Astrocyte (in vitro differentiated cells and primary cell): ENCODE measurements at regions not wholly inside any gene's neighbourhood (a gene's known extent, or its start where the extent isn't known, plus 50 kb on each side); places are given as distances from the start of the nearest gene placed in this dataset.

ENCODE experiments used
- DNase-seq: peaks from one replicate; pipeline ENCODE4 v3.0.0-alpha.2; 2010; ENCODE audit warnings: low read depth
- FAIRE-seq: peaks from 2 replicates; lab custom pipeline; 2011; peaks lifted over from hg19 to GRCh38; lab: Jason Lieb, UNC
- H2AFZ ChIP-seq: 2 replicates; pipeline ENCODE4 v1.6.0; 2012; ENCODE audit warnings: low read depth, low read length, inconsistent platforms
- H3K27ac ChIP-seq: 2 replicates; pipeline ENCODE4 v1.5.1; 2011; ENCODE audit warnings: low read depth, low read length, inconsistent platforms
- H3K27me3 ChIP-seq: 2 replicates; pipeline ENCODE4 v1.6.0; 2011; ENCODE audit warnings: low read length, inconsistent platforms; ENCODE audit not compliant: insufficient read depth
- H3K36me3 ChIP-seq: 2 replicates; pipeline ENCODE4 v1.5.1; 2011; ENCODE audit warnings: low read length, inconsistent platforms; ENCODE audit not compliant: insufficient read depth
- H3K4me1 ChIP-seq: 2 replicates; pipeline ENCODE4 v1.5.1; 2011; ENCODE audit warnings: low read length, inconsistent platforms; ENCODE audit not compliant: insufficient read depth
- H3K4me2 ChIP-seq: 2 replicates; pipeline ENCODE4 v1.6.0; 2012; ENCODE audit warnings: low read length, inconsistent platforms
- H3K4me3 ChIP-seq: 2 replicates; pipeline ENCODE4 v1.5.1; 2011; ENCODE audit warnings: low read depth, mild to moderate bottlenecking, low read length, inconsistent platforms; ENCODE audit not compliant: insufficient read depth
- H3K79me2 ChIP-seq: 2 replicates; pipeline ENCODE4 v1.6.0; 2012; ENCODE audit warnings: mild to moderate bottlenecking, low read length, inconsistent platforms; ENCODE audit not compliant: insufficient read depth
- H3K9ac ChIP-seq: 2 replicates; pipeline ENCODE4 v1.6.0; 2012; ENCODE audit warnings: mild to moderate bottlenecking, low read length, inconsistent platforms
- H3K9me3 ChIP-seq: 2 replicates; pipeline ENCODE4 v1.5.1; 2012; ENCODE audit warnings: low read depth, mild to moderate bottlenecking, low read length, inconsistent platforms; ENCODE audit not compliant: insufficient read depth
- H4K20me1 ChIP-seq: 2 replicates; pipeline ENCODE4 v1.6.0; 2012; ENCODE audit warnings: low read length, inconsistent platforms; ENCODE audit not compliant: insufficient read depth
- H3K27ac Mint-ChIP-seq: one replicate; pipeline ENCODE4 v1.8.0; 2021; ENCODE audit warnings: mild to moderate bottlenecking, mixed read lengths; ENCODE audit not compliant: unreplicated experiment
- H3K27me3 Mint-ChIP-seq: one replicate; pipeline ENCODE4 v1.8.0; 2021; ENCODE audit warnings: low read depth, mixed read lengths; ENCODE audit not compliant: unreplicated experiment
- H3K36me3 Mint-ChIP-seq: one replicate; pipeline ENCODE4 v1.8.0; 2021; ENCODE audit warnings: low read depth, mixed read lengths; ENCODE audit not compliant: unreplicated experiment
- H3K4me1 Mint-ChIP-seq: one replicate; pipeline ENCODE4 v1.8.0; 2021; ENCODE audit warnings: low read depth, mixed read lengths; ENCODE audit not compliant: unreplicated experiment
- H3K4me3 Mint-ChIP-seq: one replicate; pipeline ENCODE4 v1.8.0; 2021; ENCODE audit warnings: mild to moderate bottlenecking, moderate library complexity, mixed read lengths; ENCODE audit not compliant: unreplicated experiment
- H3K9me3 Mint-ChIP-seq: one replicate; pipeline ENCODE4 v1.8.0; 2021; ENCODE audit warnings: mild to moderate bottlenecking, mixed read lengths; ENCODE audit not compliant: unreplicated experiment
- EZH2 ChIP-seq: IDR thresholded peaks from 2 replicates; pipeline ENCODE4 v1.6.1; 2012; ENCODE audit warnings: mild to moderate bottlenecking, low read length, inconsistent platforms; ENCODE audit not compliant: insufficient read depth
- TF ChIP-seq, protein P1 (sequence below): IDR thresholded peaks from 2 replicates; pipeline ENCODE4 v1.5.1; 2011; ENCODE audit warnings: low read depth, mild to moderate bottlenecking, inconsistent platforms, low read length, moderate library complexity; ENCODE audit not compliant: insufficient read depth

- Histone ChIP-seq H2AFZ (no peak overlapping the region), H3K4me3 (no peak overlapping the region), H3K27me3 (no peaks in the 10 kb centered on the region), H4K20me1 (no peaks in the 10 kb centered on the region), H3K4me1 (no peaks in the 10 kb centered on the region), H3K9ac (no peak overlapping the region), H3K4me2 (no peak overlapping the region), H3K27ac (no peak overlapping the region), H3K9me3 (no peaks in the 10 kb centered on the region), H3K79me2 (no peaks in the 10 kb centered on the region), H3K36me3 (no peaks in the 10 kb centered on the region)
- Mint-ChIP-seq H3K9me3 (peaks cover 3% of the 10 kb centered on the region), H3K27me3 (no peaks in the 10 kb centered on the region), H3K4me3 (no peak overlapping the region), H3K27ac (no peak overlapping the region), H3K36me3 (no peaks in the 10 kb centered on the region), H3K4me1 (peaks cover 23% of the 10 kb centered on the region)
- FAIRE-seq, result peak; percentile 23
- peak; percentile 46 for DNase-seq
- TF ChIP-seq, protein P1, sequence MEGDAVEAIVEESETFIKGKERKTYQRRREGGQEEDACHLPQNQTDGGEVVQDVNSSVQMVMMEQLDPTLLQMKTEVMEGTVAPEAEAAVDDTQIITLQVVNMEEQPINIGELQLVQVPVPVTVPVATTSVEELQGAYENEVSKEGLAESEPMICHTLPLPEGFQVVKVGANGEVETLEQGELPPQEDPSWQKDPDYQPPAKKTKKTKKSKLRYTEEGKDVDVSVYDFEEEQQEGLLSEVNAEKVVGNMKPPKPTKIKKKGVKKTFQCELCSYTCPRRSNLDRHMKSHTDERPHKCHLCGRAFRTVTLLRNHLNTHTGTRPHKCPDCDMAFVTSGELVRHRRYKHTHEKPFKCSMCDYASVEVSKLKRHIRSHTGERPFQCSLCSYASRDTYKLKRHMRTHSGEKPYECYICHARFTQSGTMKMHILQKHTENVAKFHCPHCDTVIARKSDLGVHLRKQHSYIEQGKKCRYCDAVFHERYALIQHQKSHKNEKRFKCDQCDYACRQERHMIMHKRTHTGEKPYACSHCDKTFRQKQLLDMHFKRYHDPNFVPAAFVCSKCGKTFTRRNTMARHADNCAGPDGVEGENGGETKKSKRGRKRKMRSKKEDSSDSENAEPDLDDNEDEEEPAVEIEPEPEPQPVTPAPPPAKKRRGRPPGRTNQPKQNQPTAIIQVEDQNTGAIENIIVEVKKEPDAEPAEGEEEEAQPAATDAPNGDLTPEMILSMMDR, result no peak
- no peak for TF ChIP-seq EZH2
These were observed 772.7 kb downstream of the MAFB start for GRCh38 chr20:39916236-39916765.

DNA sequence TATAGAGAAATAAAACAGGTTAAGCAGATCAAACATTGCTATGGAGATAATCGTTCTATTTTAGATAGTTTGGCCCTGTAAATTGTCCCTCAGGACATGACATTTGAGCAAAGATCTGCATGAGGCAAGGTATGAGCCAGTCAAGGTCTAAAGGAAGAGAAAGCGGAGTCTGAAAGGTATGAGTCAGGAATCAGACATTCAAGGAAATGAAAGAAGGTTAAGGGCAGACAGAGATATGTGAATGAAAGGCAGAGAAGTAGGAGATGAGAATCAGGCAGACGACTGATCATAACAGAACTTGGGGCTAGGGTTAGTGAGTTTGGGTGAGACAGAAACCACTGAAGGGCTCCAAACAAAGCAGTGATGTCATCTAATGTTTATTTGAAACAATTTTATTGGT lies 775.8 kb downstream of the MAFB start:
- H3K9me3 ChIP-seq, result peaks cover 2% of the 10 kb centered on the region
- no peak for FAIRE-seq
- peaks cover 25% of the 10 kb centered on the region for H3K4me1 Mint-ChIP-seq
- H3K36me3 Mint-ChIP-seq, result no peaks in the 10 kb centered on the region
- H3K27me3 ChIP-seq, result peaks cover 5% of the 10 kb centered on the region
- no peak overlapping the region for H3K4me2 ChIP-seq
- peaks cover 2% of the 10 kb centered on the region for H3K9me3 Mint-ChIP-seq
- H3K36me3 ChIP-seq, result no peaks in the 10 kb centered on the region
- H2AFZ ChIP-seq, result no peak overlapping the region
- no peaks in the 10 kb centered on the region for H4K20me1 ChIP-seq
- DNase-seq, result no peak
- H3K27ac ChIP-seq, result no peak overlapping the region
- TF ChIP-seq, protein P1, result no peak
- TF ChIP-seq EZH2, result no peak
- H3K9ac ChIP-seq, result no peak overlapping the region
- H3K4me3 Mint-ChIP-seq, result no peak overlapping the region
- no peak overlapping the region for H3K27ac Mint-ChIP-seq
- no peak overlapping the region for H3K4me3 ChIP-seq
- H3K4me1 ChIP-seq, result no peaks in the 10 kb centered on the region
- H3K27me3 Mint-ChIP-seq, result no peaks in the 10 kb centered on the region
- H3K79me2 ChIP-seq, result no peaks in the 10 kb centered on the region

DNA sequence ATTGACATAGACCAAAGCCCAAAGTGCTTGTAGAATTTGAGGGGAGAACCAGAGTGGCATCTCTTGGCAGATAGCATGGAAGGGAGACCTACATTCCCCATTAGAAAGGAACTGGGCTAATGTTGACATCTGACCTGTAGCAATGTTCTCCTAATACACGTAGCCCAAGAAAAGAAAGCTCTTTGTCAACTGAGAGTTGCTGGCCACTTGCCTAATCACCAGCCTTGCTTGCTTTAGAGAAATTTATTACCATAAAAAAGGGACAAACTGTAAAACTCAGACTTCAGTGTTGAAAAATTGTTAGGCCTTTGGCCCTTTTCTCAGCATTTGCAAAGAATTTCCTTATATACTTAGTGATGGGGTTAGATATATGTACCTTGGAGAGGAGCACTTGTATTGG lies 777.5 kb downstream of the MAFB start:
- FAIRE-seq, result no peak
- H3K27me3 ChIP-seq, result peaks cover 17% of the 10 kb centered on the region
- no peaks in the 10 kb centered on the region for H4K20me1 ChIP-seq
- Mint-ChIP-seq H3K36me3 (no peaks in the 10 kb centered on the region), H3K27ac (no peak overlapping the region), H3K4me3 (no peak overlapping the region), H3K9me3 (peaks cover 2% of the 10 kb centered on the region), H3K4me1 (peaks cover 19% of the 10 kb centered on the region), H3K27me3 (no peaks in the 10 kb centered on the region)
- H3K27ac ChIP-seq, result no peak overlapping the region
- TF ChIP-seq EZH2, result no peak
- TF ChIP-seq, protein P1, result no peak
- H3K9ac ChIP-seq, result no peak overlapping the region
- no peaks in the 10 kb centered on the region for H3K4me1 ChIP-seq
- H3K4me3 ChIP-seq, result no peak overlapping the region
- no peak for DNase-seq
- H3K9me3 ChIP-seq, result peaks cover 2% of the 10 kb centered on the region
- H2AFZ ChIP-seq, result no peak overlapping the region
- H3K79me2 ChIP-seq, result no peaks in the 10 kb centered on the region
- no peaks in the 10 kb centered on the region for H3K36me3 ChIP-seq
- no peak overlapping the region for H3K4me2 ChIP-seq
